ENCODE measurements at regions not wholly inside any gene's neighbourhood (a gene's known extent, or its start where the extent isn't known, plus 50 kb on each side); places are given as distances from the start of the nearest gene placed in this dataset.

DNA sequence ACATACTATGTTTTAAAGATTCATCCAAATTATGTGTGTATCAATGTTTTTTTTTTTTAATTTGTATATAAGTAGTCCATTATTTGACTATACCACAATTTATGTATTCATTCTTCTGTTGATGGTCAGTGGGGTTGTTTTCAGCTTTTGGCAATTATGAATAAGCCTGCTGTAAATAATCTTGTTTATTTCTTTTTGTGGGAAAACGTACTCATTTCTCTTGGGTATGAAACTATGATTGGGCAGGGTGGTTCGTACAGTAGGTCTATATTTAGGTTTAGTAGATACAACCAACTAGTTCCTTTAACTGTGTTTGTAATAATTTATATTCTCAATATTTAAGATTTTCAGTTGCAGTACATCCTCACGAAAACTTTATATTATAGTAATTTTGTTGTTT lies 329.2 kb downstream of the LPIN1 start:
- no peak overlapping the region for H2AFZ ChIP-seq (ENCODE audit: control insufficient read depth, low read length)
- FAIRE-seq (no peak), DNase-seq (ENCODE audit: low read depth, low spot score) (no peak)
- H3K9me3 ChIP-seq (ENCODE audit: control insufficient read depth, low read depth, low read length), result no peaks in the 10 kb centered on the region
- H4K20me1 ChIP-seq (ENCODE audit: control insufficient read depth, extremely low read depth, insufficient read depth, low read length), result no peaks in the 10 kb centered on the region
- no peak overlapping the region for H3K4me3 ChIP-seq (ENCODE audit: control insufficient read depth in 2 of 3, extremely low read depth in 1 of 3, insufficient read depth in 2 of 3, low read depth in 1 of 3, low read length in 3 of 3)
- H3K36me3 ChIP-seq (ENCODE audit: control insufficient read depth in 2 of 2, extremely low read depth in 1 of 2, insufficient read depth in 2 of 2, low read length in 2 of 2), result no peaks in the 10 kb centered on the region
- no peak overlapping the region for H3K9ac ChIP-seq (ENCODE audit: control insufficient read depth, extremely low read depth, insufficient read depth, low read length)
- no peak overlapping the region for H3K27ac ChIP-seq (ENCODE audit: control insufficient read depth, insufficient read depth, low read length)
- H3K4me1 ChIP-seq (ENCODE audit: control insufficient read depth, extremely low read depth, insufficient read depth, low read length), result no peaks in the 10 kb centered on the region
- H3K27me3 ChIP-seq (ENCODE audit: control insufficient read depth, extremely low read depth, insufficient read depth, low read length), result no peaks in the 10 kb centered on the region
- no peak for TF ChIP-seq EZH2 (IDR thresholded peaks at IDR 0.05; ENCODE audit: low read length)
- no peak for TF ChIP-seq CTCF (optimal IDR thresholded peaks at IDR 0.05 in 1 of 3, IDR thresholded peaks at IDR 0.05 in 1 of 3, conservative IDR thresholded peaks at IDR 0.05 in 1 of 3; ENCODE audit: extremely low read depth in 1 of 3, insufficient read depth in 2 of 3, low read length in 3 of 3)
- dilution Hi-C loops (cut with MboI; ENCODE audit: extremely low pct_ligation_motif_present, low sequenced_read_pairs), result no loop called here
- H3K4me2 ChIP-seq (ENCODE audit: control insufficient read depth, extremely low read depth, insufficient read depth, low read depth, low read length), result no peak overlapping the region
- no peaks in the 10 kb centered on the region for H3K79me2 ChIP-seq (ENCODE audit: control insufficient read depth, insufficient read depth, low read length)
- H3K9me1 ChIP-seq (ENCODE audit: control insufficient read depth, extremely low read depth, insufficient read depth, low read length), result no peaks in the 10 kb centered on the region

DNA sequence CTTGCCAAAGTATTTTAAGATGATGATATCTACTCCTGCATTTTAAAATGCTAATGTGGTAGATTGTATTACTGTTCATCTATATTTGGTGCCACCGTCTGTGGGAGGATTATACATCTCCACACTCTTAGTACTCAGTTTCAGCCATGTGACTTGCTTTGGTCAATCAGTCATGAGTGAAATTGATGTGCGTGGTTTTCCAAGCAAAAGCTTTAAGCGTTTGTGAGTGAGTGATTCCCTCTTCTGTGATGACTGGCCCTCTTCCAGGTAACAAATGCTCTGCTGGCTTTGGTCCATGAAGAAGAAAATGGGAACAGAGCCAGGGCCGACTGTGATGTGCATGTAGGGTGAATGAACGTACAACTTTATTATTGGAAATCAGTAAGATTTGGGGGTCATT lies 330.4 kb downstream of the LPIN1 start:
- DNase-seq (ENCODE audit: low read depth, low spot score), result no peak
- TF ChIP-seq EZH2 (IDR thresholded peaks at IDR 0.05; ENCODE audit: low read length) (no peak), CTCF (optimal IDR thresholded peaks at IDR 0.05 in 1 of 3, IDR thresholded peaks at IDR 0.05 in 1 of 3, conservative IDR thresholded peaks at IDR 0.05 in 1 of 3; ENCODE audit: extremely low read depth in 1 of 3, insufficient read depth in 2 of 3, low read length in 3 of 3) (no peak)

More for the DNA sequence above, 330.4 kb downstream of the LPIN1 start:
- no peaks in the 10 kb centered on the region for H4K20me1 ChIP-seq (ENCODE audit: control insufficient read depth, extremely low read depth, insufficient read depth, low read length)
- no peaks in the 10 kb centered on the region for H3K9me1 ChIP-seq (ENCODE audit: control insufficient read depth, extremely low read depth, insufficient read depth, low read length)
- dilution Hi-C loops (cut with MboI; ENCODE audit: extremely low pct_ligation_motif_present, low sequenced_read_pairs), result no loop called here
- no peaks in the 10 kb centered on the region for H3K9me3 ChIP-seq (ENCODE audit: control insufficient read depth, low read depth, low read length)
- no peak overlapping the region for H3K4me2 ChIP-seq (ENCODE audit: control insufficient read depth, extremely low read depth, insufficient read depth, low read depth, low read length)
- FAIRE-seq, result no peak
- no peak overlapping the region for H3K4me3 ChIP-seq (ENCODE audit: control insufficient read depth in 2 of 3, extremely low read depth in 1 of 3, insufficient read depth in 2 of 3, low read depth in 1 of 3, low read length in 3 of 3)
- no peaks in the 10 kb centered on the region for H3K36me3 ChIP-seq (ENCODE audit: control insufficient read depth in 2 of 2, extremely low read depth in 1 of 2, insufficient read depth in 2 of 2, low read length in 2 of 2)
- no peaks in the 10 kb centered on the region for H3K27me3 ChIP-seq (ENCODE audit: control insufficient read depth, extremely low read depth, insufficient read depth, low read length)
- H3K4me1 ChIP-seq (ENCODE audit: control insufficient read depth, extremely low read depth, insufficient read depth, low read length), result no peaks in the 10 kb centered on the region
- no peak overlapping the region for H3K9ac ChIP-seq (ENCODE audit: control insufficient read depth, extremely low read depth, insufficient read depth, low read length)
- no peak overlapping the region for H3K27ac ChIP-seq (ENCODE audit: control insufficient read depth, insufficient read depth, low read length)
- no peak overlapping the region for H2AFZ ChIP-seq (ENCODE audit: control insufficient read depth, low read length)
- no peaks in the 10 kb centered on the region for H3K79me2 ChIP-seq (ENCODE audit: control insufficient read depth, insufficient read depth, low read length)
